ENCODE measurements at regions not wholly inside any gene's neighbourhood (a gene's known extent, or its start where the extent isn't known, plus 50 kb on each side); places are given as distances from the start of the nearest gene placed in this dataset.

DNA sequence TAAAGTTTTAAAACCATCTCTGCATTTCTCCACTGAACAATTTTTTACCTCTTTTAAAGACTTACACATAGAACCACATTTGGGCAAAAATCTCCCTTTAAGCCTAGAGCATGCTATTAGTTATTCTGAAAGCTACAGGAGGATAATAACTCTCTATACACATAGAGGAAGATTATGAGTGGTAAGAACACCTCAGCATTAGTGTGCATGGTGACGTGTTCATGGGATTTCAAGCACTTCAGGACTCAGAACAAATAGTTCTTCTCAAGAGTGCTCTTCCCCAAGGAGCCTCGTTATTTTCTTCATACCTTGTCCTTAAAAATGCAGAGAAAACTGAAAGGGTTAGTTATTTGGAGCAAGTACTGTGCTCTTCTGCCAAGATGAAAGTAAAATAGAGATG, 256.9 kb upstream of the TUSC1 start:
- TF ChIP-seq, protein P1, sequence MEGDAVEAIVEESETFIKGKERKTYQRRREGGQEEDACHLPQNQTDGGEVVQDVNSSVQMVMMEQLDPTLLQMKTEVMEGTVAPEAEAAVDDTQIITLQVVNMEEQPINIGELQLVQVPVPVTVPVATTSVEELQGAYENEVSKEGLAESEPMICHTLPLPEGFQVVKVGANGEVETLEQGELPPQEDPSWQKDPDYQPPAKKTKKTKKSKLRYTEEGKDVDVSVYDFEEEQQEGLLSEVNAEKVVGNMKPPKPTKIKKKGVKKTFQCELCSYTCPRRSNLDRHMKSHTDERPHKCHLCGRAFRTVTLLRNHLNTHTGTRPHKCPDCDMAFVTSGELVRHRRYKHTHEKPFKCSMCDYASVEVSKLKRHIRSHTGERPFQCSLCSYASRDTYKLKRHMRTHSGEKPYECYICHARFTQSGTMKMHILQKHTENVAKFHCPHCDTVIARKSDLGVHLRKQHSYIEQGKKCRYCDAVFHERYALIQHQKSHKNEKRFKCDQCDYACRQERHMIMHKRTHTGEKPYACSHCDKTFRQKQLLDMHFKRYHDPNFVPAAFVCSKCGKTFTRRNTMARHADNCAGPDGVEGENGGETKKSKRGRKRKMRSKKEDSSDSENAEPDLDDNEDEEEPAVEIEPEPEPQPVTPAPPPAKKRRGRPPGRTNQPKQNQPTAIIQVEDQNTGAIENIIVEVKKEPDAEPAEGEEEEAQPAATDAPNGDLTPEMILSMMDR (IDR thresholded peaks at IDR 0.05; ENCODE audit: insufficient read depth, low read length), result no peak
- TF ChIP-seq SPI1 (IDR thresholded peaks at IDR 0.05; ENCODE audit: borderline replicate concordance, low read depth), result no peak
- no peak for TF ChIP-seq GABPA (IDR thresholded peaks at IDR 0.05; ENCODE audit: low read depth)
- no peak for TF ChIP-seq POLR2AphosphoS5 (IDR thresholded peaks at IDR 0.05; ENCODE audit: low read depth)
- TF ChIP-seq, protein P2, sequence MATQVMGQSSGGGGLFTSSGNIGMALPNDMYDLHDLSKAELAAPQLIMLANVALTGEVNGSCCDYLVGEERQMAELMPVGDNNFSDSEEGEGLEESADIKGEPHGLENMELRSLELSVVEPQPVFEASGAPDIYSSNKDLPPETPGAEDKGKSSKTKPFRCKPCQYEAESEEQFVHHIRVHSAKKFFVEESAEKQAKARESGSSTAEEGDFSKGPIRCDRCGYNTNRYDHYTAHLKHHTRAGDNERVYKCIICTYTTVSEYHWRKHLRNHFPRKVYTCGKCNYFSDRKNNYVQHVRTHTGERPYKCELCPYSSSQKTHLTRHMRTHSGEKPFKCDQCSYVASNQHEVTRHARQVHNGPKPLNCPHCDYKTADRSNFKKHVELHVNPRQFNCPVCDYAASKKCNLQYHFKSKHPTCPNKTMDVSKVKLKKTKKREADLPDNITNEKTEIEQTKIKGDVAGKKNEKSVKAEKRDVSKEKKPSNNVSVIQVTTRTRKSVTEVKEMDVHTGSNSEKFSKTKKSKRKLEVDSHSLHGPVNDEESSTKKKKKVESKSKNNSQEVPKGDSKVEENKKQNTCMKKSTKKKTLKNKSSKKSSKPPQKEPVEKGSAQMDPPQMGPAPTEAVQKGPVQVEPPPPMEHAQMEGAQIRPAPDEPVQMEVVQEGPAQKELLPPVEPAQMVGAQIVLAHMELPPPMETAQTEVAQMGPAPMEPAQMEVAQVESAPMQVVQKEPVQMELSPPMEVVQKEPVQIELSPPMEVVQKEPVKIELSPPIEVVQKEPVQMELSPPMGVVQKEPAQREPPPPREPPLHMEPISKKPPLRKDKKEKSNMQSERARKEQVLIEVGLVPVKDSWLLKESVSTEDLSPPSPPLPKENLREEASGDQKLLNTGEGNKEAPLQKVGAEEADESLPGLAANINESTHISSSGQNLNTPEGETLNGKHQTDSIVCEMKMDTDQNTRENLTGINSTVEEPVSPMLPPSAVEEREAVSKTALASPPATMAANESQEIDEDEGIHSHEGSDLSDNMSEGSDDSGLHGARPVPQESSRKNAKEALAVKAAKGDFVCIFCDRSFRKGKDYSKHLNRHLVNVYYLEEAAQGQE (IDR thresholded peaks at IDR 0.05; ENCODE audit: insufficient replicate concordance, low read depth), result no peak
